ENCODE measurements at regions not wholly inside any gene's neighbourhood (a gene's known extent, or its start where the extent isn't known, plus 50 kb on each side); places are given as distances from the start of the nearest gene placed in this dataset.

DNA sequence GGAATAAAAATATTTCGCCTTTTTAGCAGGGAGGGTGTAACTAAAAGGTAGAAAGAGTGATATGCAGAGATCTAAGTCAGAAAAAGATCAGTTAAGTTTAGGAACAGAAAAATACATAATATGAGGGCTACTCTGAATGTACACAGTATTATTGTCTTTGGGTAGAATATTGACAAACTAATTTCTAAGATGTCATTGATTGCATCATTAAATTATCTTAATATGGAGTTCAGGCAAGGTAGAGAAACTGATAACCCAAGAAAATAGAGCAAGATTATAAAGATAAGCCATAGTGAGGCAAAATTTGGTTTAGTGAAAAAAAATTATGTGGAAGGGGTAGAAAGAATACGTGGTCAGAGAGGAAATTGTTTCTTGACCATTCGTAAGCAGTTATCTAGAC is 629.0 kb upstream of the NXPH2 start:
- no TSS peak for BruUV-seq (replicated peaks)
- H3K4me1 Mint-ChIP-seq (ENCODE audit: low read depth, unreplicated experiment) = no peaks in the 10 kb centered on the region
- H3K27me3 Mint-ChIP-seq (ENCODE audit: insufficient read depth, unreplicated experiment) = no peaks in the 10 kb centered on the region
- H3K36me3 Mint-ChIP-seq (ENCODE audit: insufficient read depth, unreplicated experiment) = no peaks in the 10 kb centered on the region
- no peak for DNase-seq
- Histone ChIP-seq H3K9me3 (no peaks in the 10 kb centered on the region), H3K36me3 (ENCODE audit: control insufficient read depth, insufficient read depth, low read length) (no peaks in the 10 kb centered on the region), H3K27me3 (replicated peaks; ENCODE audit: control insufficient read depth, insufficient read depth, low read length) (no peaks in the 10 kb centered on the region), H3K4me3 (ENCODE audit: low read depth, low read length) (no peak overlapping the region), H3K4me1 (no peaks in the 10 kb centered on the region)
- ChIA-PET POLR2A (no interaction called here), CTCF (no interaction called here)
- intact Hi-C loops (cut with micrococcal nuclease; ENCODE audit: unreplicated experiment) = no loop called here
- H3K4me3 Mint-ChIP-seq (ENCODE audit: unreplicated experiment) = no peak overlapping the region
- H3K27ac Mint-ChIP-seq (ENCODE audit: unreplicated experiment) = no peak overlapping the region
- no peaks in the 10 kb centered on the region for H3K9me3 Mint-ChIP-seq (ENCODE audit: unreplicated experiment)
- TF ChIP-seq, protein P1, sequence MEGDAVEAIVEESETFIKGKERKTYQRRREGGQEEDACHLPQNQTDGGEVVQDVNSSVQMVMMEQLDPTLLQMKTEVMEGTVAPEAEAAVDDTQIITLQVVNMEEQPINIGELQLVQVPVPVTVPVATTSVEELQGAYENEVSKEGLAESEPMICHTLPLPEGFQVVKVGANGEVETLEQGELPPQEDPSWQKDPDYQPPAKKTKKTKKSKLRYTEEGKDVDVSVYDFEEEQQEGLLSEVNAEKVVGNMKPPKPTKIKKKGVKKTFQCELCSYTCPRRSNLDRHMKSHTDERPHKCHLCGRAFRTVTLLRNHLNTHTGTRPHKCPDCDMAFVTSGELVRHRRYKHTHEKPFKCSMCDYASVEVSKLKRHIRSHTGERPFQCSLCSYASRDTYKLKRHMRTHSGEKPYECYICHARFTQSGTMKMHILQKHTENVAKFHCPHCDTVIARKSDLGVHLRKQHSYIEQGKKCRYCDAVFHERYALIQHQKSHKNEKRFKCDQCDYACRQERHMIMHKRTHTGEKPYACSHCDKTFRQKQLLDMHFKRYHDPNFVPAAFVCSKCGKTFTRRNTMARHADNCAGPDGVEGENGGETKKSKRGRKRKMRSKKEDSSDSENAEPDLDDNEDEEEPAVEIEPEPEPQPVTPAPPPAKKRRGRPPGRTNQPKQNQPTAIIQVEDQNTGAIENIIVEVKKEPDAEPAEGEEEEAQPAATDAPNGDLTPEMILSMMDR (IDR thresholded peaks at IDR 0.05; ENCODE audit: insufficient read depth in 1 of 2, low read depth in 1 of 2, low read length in 1 of 2, severe bottlenecking in 1 of 2, unreplicated experiment in 1 of 2) = no peak

DNA sequence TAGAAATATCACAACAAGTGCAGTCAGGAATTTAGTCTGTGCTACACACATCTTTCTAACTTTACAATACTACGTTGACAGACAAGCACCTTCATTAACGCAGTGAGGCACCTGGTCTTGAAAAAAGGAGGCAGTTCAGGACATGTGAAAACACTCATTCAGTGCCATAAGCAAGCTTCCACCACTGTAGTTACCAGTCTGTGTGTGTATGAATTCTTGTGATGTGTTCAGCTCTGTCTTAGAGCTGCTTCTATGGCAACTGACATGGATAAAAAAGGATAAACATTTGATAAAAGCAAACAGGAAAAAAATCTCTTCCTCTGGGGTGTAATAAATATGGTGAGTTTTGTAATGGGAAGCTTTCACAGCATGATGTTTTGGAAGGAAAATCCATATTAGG is 623.8 kb upstream of the NXPH2 start:
- Histone ChIP-seq H3K9me3 (no peaks in the 10 kb centered on the region), H3K4me1 (no peaks in the 10 kb centered on the region), H3K36me3 (ENCODE audit: control insufficient read depth, insufficient read depth, low read length) (no peaks in the 10 kb centered on the region), H3K27me3 (replicated peaks; ENCODE audit: control insufficient read depth, insufficient read depth, low read length) (no peaks in the 10 kb centered on the region), H3K4me3 (ENCODE audit: low read depth, low read length) (no peak overlapping the region)
- Mint-ChIP-seq H3K4me1 (ENCODE audit: low read depth, unreplicated experiment) (no peaks in the 10 kb centered on the region), H3K4me3 (ENCODE audit: unreplicated experiment) (no peak overlapping the region), H3K27me3 (ENCODE audit: insufficient read depth, unreplicated experiment) (no peaks in the 10 kb centered on the region), H3K9me3 (ENCODE audit: unreplicated experiment) (no peaks in the 10 kb centered on the region), H3K36me3 (ENCODE audit: insufficient read depth, unreplicated experiment) (no peaks in the 10 kb centered on the region), H3K27ac (ENCODE audit: unreplicated experiment) (no peak overlapping the region)
- ChIA-PET POLR2A (no interaction called here), CTCF (no interaction called here)
- TF ChIP-seq, protein P1 (IDR thresholded peaks at IDR 0.05; ENCODE audit: insufficient read depth in 1 of 2, low read depth in 1 of 2, low read length in 1 of 2, severe bottlenecking in 1 of 2, unreplicated experiment in 1 of 2) = no peak
- DNase-seq = no peak
- intact Hi-C loops (cut with micrococcal nuclease; ENCODE audit: unreplicated experiment) = no loop called here
- no TSS peak for BruUV-seq (replicated peaks)

DNA sequence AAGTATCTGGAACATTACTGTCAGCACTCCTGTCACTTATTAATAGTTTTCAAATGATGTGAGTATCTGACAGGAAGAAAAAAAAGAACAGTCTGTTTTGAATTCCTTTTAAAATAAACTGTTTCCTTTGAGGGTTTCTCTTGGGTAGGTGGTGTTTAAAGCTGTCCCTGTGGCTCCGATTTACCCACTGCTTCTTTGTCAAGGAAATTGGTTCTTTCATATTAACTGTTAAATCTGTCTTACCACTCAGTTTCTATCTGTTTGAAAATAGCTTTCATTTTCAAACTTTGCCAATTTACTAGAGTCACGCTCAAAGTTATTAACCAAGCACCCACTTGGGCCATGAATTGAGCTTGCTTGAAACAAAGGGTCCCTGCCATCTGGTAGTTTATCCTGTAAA is 614.6 kb upstream of the NXPH2 start:
- POLR2A ChIA-PET = no interaction called here
- H3K4me3 ChIP-seq (ENCODE audit: low read depth, low read length) = no peak overlapping the region
- no peaks in the 10 kb centered on the region for H3K27me3 ChIP-seq (replicated peaks; ENCODE audit: control insufficient read depth, insufficient read depth, low read length)
- no TSS peak for BruUV-seq (replicated peaks)
- H3K36me3 ChIP-seq (ENCODE audit: control insufficient read depth, insufficient read depth, low read length) = no peaks in the 10 kb centered on the region
- no peak overlapping the region for H3K4me3 Mint-ChIP-seq (ENCODE audit: unreplicated experiment)
- TF ChIP-seq, protein P1 (IDR thresholded peaks at IDR 0.05; ENCODE audit: insufficient read depth in 1 of 2, low read depth in 1 of 2, low read length in 1 of 2, severe bottlenecking in 1 of 2, unreplicated experiment in 1 of 2) = no peak
- H3K27ac Mint-ChIP-seq (ENCODE audit: unreplicated experiment) = no peak overlapping the region
- CTCF ChIA-PET = no interaction called here
- no peaks in the 10 kb centered on the region for H3K9me3 Mint-ChIP-seq (ENCODE audit: unreplicated experiment)
- no peaks in the 10 kb centered on the region for H3K4me1 ChIP-seq
- no peaks in the 10 kb centered on the region for H3K4me1 Mint-ChIP-seq (ENCODE audit: low read depth, unreplicated experiment)
- no peak for DNase-seq
- intact Hi-C loops (cut with micrococcal nuclease; ENCODE audit: unreplicated experiment) = no loop called here
- no peaks in the 10 kb centered on the region for H3K9me3 ChIP-seq
- no peaks in the 10 kb centered on the region for H3K27me3 Mint-ChIP-seq (ENCODE audit: insufficient read depth, unreplicated experiment)
- no peaks in the 10 kb centered on the region for H3K36me3 Mint-ChIP-seq (ENCODE audit: insufficient read depth, unreplicated experiment)

All from Caco-2 (cell line).